ENCODE measurements at regions not wholly inside any gene's neighbourhood (a gene's known extent, or its start where the extent isn't known, plus 50 kb on each side); places are given as distances from the start of the nearest gene placed in this dataset.

GRCh38 chr9:120071760-120072159 lies 508.2 kb downstream of the CDK5RAP2 start:
- no peak for DNase-seq (ENCODE audit: low read depth)
- no peak for FAIRE-seq
- Histone ChIP-seq H3K4me3 (ENCODE audit: low read depth, low read length) (no peak overlapping the region), H3K36me3 (ENCODE audit: control insufficient read depth, insufficient read depth, low read length) (no peaks in the 10 kb centered on the region), H3K27me3 (ENCODE audit: control insufficient read depth, insufficient read depth, low read length) (no peaks in the 10 kb centered on the region)
- TF ChIP-seq CTCF (IDR thresholded peaks at IDR 0.05; ENCODE audit: insufficient read depth, low read length, severe bottlenecking): no peak

- no peaks in the 10 kb centered on the region for H3K27me3 ChIP-seq (ENCODE audit: control insufficient read depth, insufficient read depth, low read length)
- TF ChIP-seq CTCF (IDR thresholded peaks at IDR 0.05; ENCODE audit: insufficient read depth, low read length, severe bottlenecking): no peak
- H3K4me3 ChIP-seq (ENCODE audit: low read depth, low read length): no peak overlapping the region
- no peaks in the 10 kb centered on the region for H3K36me3 ChIP-seq (ENCODE audit: control insufficient read depth, insufficient read depth, low read length)
- FAIRE-seq (no peak), DNase-seq (ENCODE audit: low read depth) (no peak)
Measured at GRCh38 chr9:120066315-120066714, 513.7 kb downstream of the CDK5RAP2 start.

- no peak overlapping the region for H3K4me3 ChIP-seq (ENCODE audit: low read depth, low read length)
- H3K36me3 ChIP-seq (ENCODE audit: control insufficient read depth, insufficient read depth, low read length): no peaks in the 10 kb centered on the region
- no peaks in the 10 kb centered on the region for H3K27me3 ChIP-seq (ENCODE audit: control insufficient read depth, insufficient read depth, low read length)
- no peak for TF ChIP-seq CTCF (IDR thresholded peaks at IDR 0.05; ENCODE audit: insufficient read depth, low read length, severe bottlenecking)
- DNase-seq (ENCODE audit: low read depth) (no peak), FAIRE-seq (no peak)
Measured at GRCh38 chr9:120065151-120065550, 514.8 kb downstream of the CDK5RAP2 start.

GRCh38 chr9:120045011-120045410 lies 535.0 kb downstream of the CDK5RAP2 start:
- no peaks in the 10 kb centered on the region for H3K36me3 ChIP-seq (ENCODE audit: control insufficient read depth, insufficient read depth, low read length)
- H3K4me3 ChIP-seq (ENCODE audit: low read depth, low read length): no peak overlapping the region
- TF ChIP-seq CTCF (IDR thresholded peaks at IDR 0.05; ENCODE audit: insufficient read depth, low read length, severe bottlenecking): no peak
- DNase-seq (ENCODE audit: low read depth): no peak
- no peak for FAIRE-seq
- no peaks in the 10 kb centered on the region for H3K27me3 ChIP-seq (ENCODE audit: control insufficient read depth, insufficient read depth, low read length)

GRCh38 chr9:120043448-120043847 lies 536.5 kb downstream of the CDK5RAP2 start:
- no peak for DNase-seq (ENCODE audit: low read depth)
- no peak for FAIRE-seq
- no peaks in the 10 kb centered on the region for H3K36me3 ChIP-seq (ENCODE audit: control insufficient read depth, insufficient read depth, low read length)

More at GRCh38 chr9:120043448-120043847, 536.5 kb downstream of the CDK5RAP2 start:
- Histone ChIP-seq H3K4me3 (ENCODE audit: low read depth, low read length) (no peak overlapping the region), H3K27me3 (ENCODE audit: control insufficient read depth, insufficient read depth, low read length) (no peaks in the 10 kb centered on the region)
- no peak for TF ChIP-seq CTCF (IDR thresholded peaks at IDR 0.05; ENCODE audit: insufficient read depth, low read length, severe bottlenecking)

Measured in bronchial epithelial cell (primary cell).